ENCODE measurements at regions not wholly inside any gene's neighbourhood (a gene's known extent, or its start where the extent isn't known, plus 50 kb on each side); places are given as distances from the start of the nearest gene placed in this dataset.

GRCh38 chr1:239844833-239845232 lies 246.8 kb upstream of the FMN2 start:
- Mint-ChIP-seq H3K27ac (no peak overlapping the region), H3K36me3 (ENCODE audit: low read depth) (no peaks in the 10 kb centered on the region), H3K4me1 (no peaks in the 10 kb centered on the region), H3K4me3 (no peak overlapping the region), H3K27me3 (no peaks in the 10 kb centered on the region), H3K9me3 (no peaks in the 10 kb centered on the region)
- ChIA-PET CTCF (interaction anchor here (1.0 kb wide), 1 partner anchor 772 kb away, joined by 3 read pairs; no protein-coding TSS in a partner anchor), POLR2A (no interaction called here)
- DNase-seq: no peak

GRCh38 chr1:239854922-239855321 lies 236.8 kb upstream of the FMN2 start:
- Mint-ChIP-seq H3K36me3 (ENCODE audit: low read depth) (no peaks in the 10 kb centered on the region), H3K4me1 (no peaks in the 10 kb centered on the region), H3K27ac (no peak overlapping the region), H3K9me3 (peaks cover 10% of the 10 kb centered on the region), H3K27me3 (no peaks in the 10 kb centered on the region), H3K4me3 (no peak overlapping the region)
- no peak for DNase-seq
- ChIA-PET POLR2A (no interaction called here), CTCF (no interaction called here)

GRCh38 chr1:239856067-239856466 lies 235.6 kb upstream of the FMN2 start:
- CTCF ChIA-PET: no interaction called here
- H3K27ac Mint-ChIP-seq: no peak overlapping the region
- POLR2A ChIA-PET: no interaction called here
- H3K36me3 Mint-ChIP-seq (ENCODE audit: low read depth): no peaks in the 10 kb centered on the region
- H3K9me3 Mint-ChIP-seq: peaks cover 3% of the 10 kb centered on the region
- no peaks in the 10 kb centered on the region for H3K4me1 Mint-ChIP-seq
- H3K4me3 Mint-ChIP-seq: no peak overlapping the region
- DNase-seq: no peak
- H3K27me3 Mint-ChIP-seq: no peaks in the 10 kb centered on the region

- POLR2A ChIA-PET: no interaction called here
- peaks cover 3% of the 10 kb centered on the region for H3K9me3 Mint-ChIP-seq
- no peak overlapping the region for H3K4me3 Mint-ChIP-seq
- no peaks in the 10 kb centered on the region for H3K27me3 Mint-ChIP-seq
- H3K27ac Mint-ChIP-seq: no peak overlapping the region
- H3K36me3 Mint-ChIP-seq (ENCODE audit: low read depth): no peaks in the 10 kb centered on the region
- no peaks in the 10 kb centered on the region for H3K4me1 Mint-ChIP-seq
- CTCF ChIA-PET: no interaction called here
- DNase-seq: no peak
These were observed 234.8 kb upstream of the FMN2 start for GRCh38 chr1:239856924-239857323.

GRCh38 chr1:239858057-239858456 lies 233.6 kb upstream of the FMN2 start:
- ChIA-PET POLR2A (no interaction called here), CTCF (no interaction called here)
- no peaks in the 10 kb centered on the region for H3K27me3 Mint-ChIP-seq
- no peak for DNase-seq
- H3K4me3 Mint-ChIP-seq: no peak overlapping the region
- no peaks in the 10 kb centered on the region for H3K36me3 Mint-ChIP-seq (ENCODE audit: low read depth)
- H3K27ac Mint-ChIP-seq: no peak overlapping the region
- H3K9me3 Mint-ChIP-seq: peaks cover 3% of the 10 kb centered on the region
- no peaks in the 10 kb centered on the region for H3K4me1 Mint-ChIP-seq

GRCh38 chr1:239858529-239858928 lies 233.2 kb upstream of the FMN2 start:
- no peak for DNase-seq
- H3K4me3 Mint-ChIP-seq: no peak overlapping the region
- no peak overlapping the region for H3K27ac Mint-ChIP-seq
- H3K4me1 Mint-ChIP-seq: no peaks in the 10 kb centered on the region
- peaks cover 3% of the 10 kb centered on the region for H3K9me3 Mint-ChIP-seq
- POLR2A ChIA-PET: no interaction called here
- no peaks in the 10 kb centered on the region for H3K27me3 Mint-ChIP-seq
- CTCF ChIA-PET: no interaction called here
- no peaks in the 10 kb centered on the region for H3K36me3 Mint-ChIP-seq (ENCODE audit: low read depth)

- CTCF ChIA-PET: no interaction called here
- Mint-ChIP-seq H3K9me3 (no peaks in the 10 kb centered on the region), H3K27me3 (no peaks in the 10 kb centered on the region), H3K4me3 (no peak overlapping the region), H3K36me3 (ENCODE audit: low read depth) (no peaks in the 10 kb centered on the region), H3K27ac (no peak overlapping the region), H3K4me1 (no peaks in the 10 kb centered on the region)
- POLR2A ChIA-PET: no interaction called here
- no peak for DNase-seq
These were observed 229.7 kb upstream of the FMN2 start for GRCh38 chr1:239861985-239862384.

- Mint-ChIP-seq H3K27me3 (no peaks in the 10 kb centered on the region), H3K36me3 (ENCODE audit: low read depth) (no peaks in the 10 kb centered on the region), H3K4me3 (no peak overlapping the region), H3K4me1 (no peaks in the 10 kb centered on the region), H3K27ac (no peak overlapping the region), H3K9me3 (no peaks in the 10 kb centered on the region)
- DNase-seq: no peak
- ChIA-PET POLR2A (no interaction called here), CTCF (no interaction called here)
These were observed 223.4 kb upstream of the FMN2 start for GRCh38 chr1:239868058-239868832.

GRCh38 chr1:239870194-239870593 lies 221.5 kb upstream of the FMN2 start:
- Mint-ChIP-seq H3K27ac (no peak overlapping the region), H3K4me3 (no peak overlapping the region), H3K4me1 (no peaks in the 10 kb centered on the region), H3K36me3 (ENCODE audit: low read depth) (no peaks in the 10 kb centered on the region), H3K9me3 (no peaks in the 10 kb centered on the region), H3K27me3 (no peaks in the 10 kb centered on the region)
- ChIA-PET POLR2A (no interaction called here), CTCF (no interaction called here)
- no peak for DNase-seq

- POLR2A ChIA-PET: no interaction called here
- no peak for DNase-seq
- Mint-ChIP-seq H3K27me3 (no peaks in the 10 kb centered on the region), H3K4me1 (no peaks in the 10 kb centered on the region), H3K4me3 (no peak overlapping the region), H3K27ac (no peak overlapping the region), H3K9me3 (no peaks in the 10 kb centered on the region), H3K36me3 (ENCODE audit: low read depth) (no peaks in the 10 kb centered on the region)
- CTCF ChIA-PET: interaction anchor here (1.1 kb wide), 1 partner anchor 206 kb away, joined by 3 read pairs; no protein-coding TSS in a partner anchor
These were observed 219.1 kb upstream of the FMN2 start for GRCh38 chr1:239872626-239873025.

GRCh38 chr1:239874831-239875230 lies 216.9 kb upstream of the FMN2 start:
- ChIA-PET CTCF (no interaction called here), POLR2A (no interaction called here)
- no peak for DNase-seq
- Mint-ChIP-seq H3K4me3 (no peak overlapping the region), H3K36me3 (ENCODE audit: low read depth) (no peaks in the 10 kb centered on the region), H3K9me3 (peaks cover 2% of the 10 kb centered on the region), H3K4me1 (no peaks in the 10 kb centered on the region), H3K27me3 (no peaks in the 10 kb centered on the region), H3K27ac (no peak overlapping the region)

GRCh38 chr1:239879321-239880170 lies 212.1 kb upstream of the FMN2 start:
- ChIA-PET POLR2A (no interaction called here), CTCF (no interaction called here)
- H3K9me3 Mint-ChIP-seq: peaks cover 3% of the 10 kb centered on the region
- no peak overlapping the region for H3K4me3 Mint-ChIP-seq
- H3K27ac Mint-ChIP-seq: no peak overlapping the region
- H3K36me3 Mint-ChIP-seq (ENCODE audit: low read depth): no peaks in the 10 kb centered on the region
- no peak for DNase-seq
- no peaks in the 10 kb centered on the region for H3K27me3 Mint-ChIP-seq
- H3K4me1 Mint-ChIP-seq: no peaks in the 10 kb centered on the region

GRCh38 chr1:239882967-239883366 lies 208.7 kb upstream of the FMN2 start:
- H3K9me3 Mint-ChIP-seq: peaks cover 3% of the 10 kb centered on the region
- no peak overlapping the region for H3K27ac Mint-ChIP-seq
- H3K4me3 Mint-ChIP-seq: no peak overlapping the region
- H3K27me3 Mint-ChIP-seq: no peaks in the 10 kb centered on the region
- ChIA-PET CTCF (no interaction called here), POLR2A (no interaction called here)
- DNase-seq: no peak
- no peaks in the 10 kb centered on the region for H3K36me3 Mint-ChIP-seq (ENCODE audit: low read depth)
- H3K4me1 Mint-ChIP-seq: no peaks in the 10 kb centered on the region

GRCh38 chr1:239884796-239885195 lies 206.9 kb upstream of the FMN2 start:
- no peak for DNase-seq
- Mint-ChIP-seq H3K4me1 (no peaks in the 10 kb centered on the region), H3K36me3 (ENCODE audit: low read depth) (no peaks in the 10 kb centered on the region), H3K27ac (no peak overlapping the region), H3K4me3 (no peak overlapping the region), H3K9me3 (peaks cover 1% of the 10 kb centered on the region), H3K27me3 (no peaks in the 10 kb centered on the region)
- CTCF ChIA-PET: no interaction called here
- POLR2A ChIA-PET: no interaction called here

Measured in activated CD4-positive, alpha-beta T cell treated with anti-CD3 and anti-CD28 coated beads, Interleukin-2, amount 10 ng/mL, durations not matched to agents 7 days and 5 days (primary cell).